ENCODE measurements at regions not wholly inside any gene's neighbourhood (a gene's known extent, or its start where the extent isn't known, plus 50 kb on each side); places are given as distances from the start of the nearest gene placed in this dataset.

- Histone ChIP-seq H3K27me3 (ENCODE audit: control insufficient read depth in 1 of 2, insufficient read depth in 2 of 2, low read length in 2 of 2) (no peaks in the 10 kb centered on the region), H3K4me3 (ENCODE audit: low read depth in 1 of 2, low read length in 2 of 2) (no peak overlapping the region), H3K4me1 (ENCODE audit: control insufficient read depth in 1 of 2, insufficient read depth in 2 of 2, low read length in 2 of 2) (no peaks in the 10 kb centered on the region), H3K9me3 (ENCODE audit: control insufficient read depth in 1 of 2, low read length in 2 of 2) (no peaks in the 10 kb centered on the region), H3K9ac (ENCODE audit: low read depth in 1 of 2, low read length in 2 of 2) (no peak overlapping the region), H3K36me3 (ENCODE audit: control insufficient read depth in 1 of 2, insufficient read depth in 2 of 2, low read length in 2 of 2) (no peaks in the 10 kb centered on the region), H3K27ac (ENCODE audit: low read depth, low read length) (no peak overlapping the region)
Observed at GRCh38 chr10:117669122-117669521, 126.6 kb downstream of the EMX2 start.

GRCh38 chr10:117670116-117670904 lies 127.8 kb downstream of the EMX2 start:
- H3K4me3 ChIP-seq (ENCODE audit: low read depth in 1 of 2, low read length in 2 of 2) = no peak overlapping the region
- H3K36me3 ChIP-seq (ENCODE audit: control insufficient read depth in 1 of 2, insufficient read depth in 2 of 2, low read length in 2 of 2) = no peaks in the 10 kb centered on the region
- no peaks in the 10 kb centered on the region for H3K27me3 ChIP-seq (ENCODE audit: control insufficient read depth in 1 of 2, insufficient read depth in 2 of 2, low read length in 2 of 2)
- no peaks in the 10 kb centered on the region for H3K9me3 ChIP-seq (ENCODE audit: control insufficient read depth in 1 of 2, low read length in 2 of 2)
- no peak overlapping the region for H3K9ac ChIP-seq (ENCODE audit: low read depth in 1 of 2, low read length in 2 of 2)
- H3K27ac ChIP-seq (ENCODE audit: low read depth, low read length) = no peak overlapping the region
- H3K4me1 ChIP-seq (ENCODE audit: control insufficient read depth in 1 of 2, insufficient read depth in 2 of 2, low read length in 2 of 2) = no peaks in the 10 kb centered on the region

GRCh38 chr10:117673230-117674010 lies 130.9 kb downstream of the EMX2 start:
- no peaks in the 10 kb centered on the region for H3K4me1 ChIP-seq (ENCODE audit: control insufficient read depth in 1 of 2, insufficient read depth in 2 of 2, low read length in 2 of 2)
- H3K27me3 ChIP-seq (ENCODE audit: control insufficient read depth in 1 of 2, insufficient read depth in 2 of 2, low read length in 2 of 2) = no peaks in the 10 kb centered on the region
- no peak overlapping the region for H3K9ac ChIP-seq (ENCODE audit: low read depth in 1 of 2, low read length in 2 of 2)
- no peak overlapping the region for H3K27ac ChIP-seq (ENCODE audit: low read depth, low read length)
- H3K9me3 ChIP-seq (ENCODE audit: control insufficient read depth in 1 of 2, low read length in 2 of 2) = no peaks in the 10 kb centered on the region
- no peaks in the 10 kb centered on the region for H3K36me3 ChIP-seq (ENCODE audit: control insufficient read depth in 1 of 2, insufficient read depth in 2 of 2, low read length in 2 of 2)
- H3K4me3 ChIP-seq (ENCODE audit: low read depth in 1 of 2, low read length in 2 of 2) = no peak overlapping the region

- Histone ChIP-seq H3K9me3 (ENCODE audit: control insufficient read depth in 1 of 2, low read length in 2 of 2) (no peaks in the 10 kb centered on the region), H3K4me1 (ENCODE audit: control insufficient read depth in 1 of 2, insufficient read depth in 2 of 2, low read length in 2 of 2) (no peaks in the 10 kb centered on the region), H3K9ac (ENCODE audit: low read depth in 1 of 2, low read length in 2 of 2) (no peak overlapping the region), H3K36me3 (ENCODE audit: control insufficient read depth in 1 of 2, insufficient read depth in 2 of 2, low read length in 2 of 2) (no peaks in the 10 kb centered on the region), H3K27me3 (ENCODE audit: control insufficient read depth in 1 of 2, insufficient read depth in 2 of 2, low read length in 2 of 2) (no peaks in the 10 kb centered on the region), H3K4me3 (ENCODE audit: low read depth in 1 of 2, low read length in 2 of 2) (no peak overlapping the region), H3K27ac (ENCODE audit: low read depth, low read length) (no peak overlapping the region)
Observed at GRCh38 chr10:117674201-117674600, 131.7 kb downstream of the EMX2 start.

GRCh38 chr10:117674646-117675045 lies 132.1 kb downstream of the EMX2 start:
- no peaks in the 10 kb centered on the region for H3K9me3 ChIP-seq (ENCODE audit: control insufficient read depth in 1 of 2, low read length in 2 of 2)
- H3K9ac ChIP-seq (ENCODE audit: low read depth in 1 of 2, low read length in 2 of 2) = no peak overlapping the region
- no peaks in the 10 kb centered on the region for H3K4me1 ChIP-seq (ENCODE audit: control insufficient read depth in 1 of 2, insufficient read depth in 2 of 2, low read length in 2 of 2)
- H3K4me3 ChIP-seq (ENCODE audit: low read depth in 1 of 2, low read length in 2 of 2) = no peak overlapping the region
- H3K27ac ChIP-seq (ENCODE audit: low read depth, low read length) = no peak overlapping the region
- no peaks in the 10 kb centered on the region for H3K27me3 ChIP-seq (ENCODE audit: control insufficient read depth in 1 of 2, insufficient read depth in 2 of 2, low read length in 2 of 2)
- no peaks in the 10 kb centered on the region for H3K36me3 ChIP-seq (ENCODE audit: control insufficient read depth in 1 of 2, insufficient read depth in 2 of 2, low read length in 2 of 2)

- Histone ChIP-seq H3K27me3 (ENCODE audit: control insufficient read depth in 1 of 2, insufficient read depth in 2 of 2, low read length in 2 of 2) (peaks cover 0 to 3% of the 10 kb centered on the region in 2 donors), H3K4me1 (ENCODE audit: control insufficient read depth in 1 of 2, insufficient read depth in 2 of 2, low read length in 2 of 2) (no peaks in the 10 kb centered on the region), H3K9ac (ENCODE audit: low read depth in 1 of 2, low read length in 2 of 2) (no peak overlapping the region), H3K9me3 (ENCODE audit: control insufficient read depth in 1 of 2, low read length in 2 of 2) (no peaks in the 10 kb centered on the region), H3K4me3 (ENCODE audit: low read depth in 1 of 2, low read length in 2 of 2) (no peak overlapping the region), H3K27ac (ENCODE audit: low read depth, low read length) (no peak overlapping the region), H3K36me3 (ENCODE audit: control insufficient read depth in 1 of 2, insufficient read depth in 2 of 2, low read length in 2 of 2) (no peaks in the 10 kb centered on the region)
Observed at GRCh38 chr10:117675514-117676055, 133.0 kb downstream of the EMX2 start.

GRCh38 chr10:117677239-117677638 lies 134.7 kb downstream of the EMX2 start:
- Histone ChIP-seq H3K4me3 (ENCODE audit: low read depth in 1 of 2, low read length in 2 of 2) (no peak overlapping the region), H3K4me1 (ENCODE audit: control insufficient read depth in 1 of 2, insufficient read depth in 2 of 2, low read length in 2 of 2) (no peaks in the 10 kb centered on the region), H3K36me3 (ENCODE audit: control insufficient read depth in 1 of 2, insufficient read depth in 2 of 2, low read length in 2 of 2) (no peaks in the 10 kb centered on the region), H3K27me3 (ENCODE audit: control insufficient read depth in 1 of 2, insufficient read depth in 2 of 2, low read length in 2 of 2) (peaks cover 0 to 3% of the 10 kb centered on the region in 2 donors), H3K27ac (ENCODE audit: low read depth, low read length) (no peak overlapping the region), H3K9ac (ENCODE audit: low read depth in 1 of 2, low read length in 2 of 2) (no peak overlapping the region), H3K9me3 (ENCODE audit: control insufficient read depth in 1 of 2, low read length in 2 of 2) (no peaks in the 10 kb centered on the region)

- Histone ChIP-seq H3K4me1 (ENCODE audit: control insufficient read depth in 1 of 2, insufficient read depth in 2 of 2, low read length in 2 of 2) (no peaks in the 10 kb centered on the region), H3K9me3 (ENCODE audit: control insufficient read depth in 1 of 2, low read length in 2 of 2) (no peaks in the 10 kb centered on the region), H3K27ac (ENCODE audit: low read depth, low read length) (no peak overlapping the region), H3K27me3 (ENCODE audit: control insufficient read depth in 1 of 2, insufficient read depth in 2 of 2, low read length in 2 of 2) (peaks cover 0 to 3% of the 10 kb centered on the region in 2 donors), H3K9ac (ENCODE audit: low read depth in 1 of 2, low read length in 2 of 2) (no peak overlapping the region), H3K4me3 (ENCODE audit: low read depth in 1 of 2, low read length in 2 of 2) (no peak overlapping the region), H3K36me3 (ENCODE audit: control insufficient read depth in 1 of 2, insufficient read depth in 2 of 2, low read length in 2 of 2) (no peaks in the 10 kb centered on the region)
Observed at GRCh38 chr10:117677890-117678500, 135.4 kb downstream of the EMX2 start.

- Histone ChIP-seq H3K4me3 (ENCODE audit: low read depth in 1 of 2, low read length in 2 of 2) (no peak overlapping the region), H3K9me3 (ENCODE audit: control insufficient read depth in 1 of 2, low read length in 2 of 2) (no peaks in the 10 kb centered on the region), H3K4me1 (ENCODE audit: control insufficient read depth in 1 of 2, insufficient read depth in 2 of 2, low read length in 2 of 2) (peaks cover 0 to 7% of the 10 kb centered on the region in 2 donors), H3K9ac (ENCODE audit: low read depth in 1 of 2, low read length in 2 of 2) (no peak overlapping the region), H3K27ac (ENCODE audit: low read depth, low read length) (no peak overlapping the region), H3K36me3 (ENCODE audit: control insufficient read depth in 1 of 2, insufficient read depth in 2 of 2, low read length in 2 of 2) (no peaks in the 10 kb centered on the region), H3K27me3 (ENCODE audit: control insufficient read depth in 1 of 2, insufficient read depth in 2 of 2, low read length in 2 of 2) (peaks cover 0 to 3% of the 10 kb centered on the region in 2 donors)
Observed at GRCh38 chr10:117680601-117681000, 138.1 kb downstream of the EMX2 start.

- Histone ChIP-seq H3K27ac (ENCODE audit: low read depth, low read length) (no peak overlapping the region), H3K27me3 (ENCODE audit: control insufficient read depth in 1 of 2, insufficient read depth in 2 of 2, low read length in 2 of 2) (peaks cover 0 to 4% of the 10 kb centered on the region in 2 donors), H3K4me1 (ENCODE audit: control insufficient read depth in 1 of 2, insufficient read depth in 2 of 2, low read length in 2 of 2) (peaks cover 0 to 7% of the 10 kb centered on the region in 2 donors), H3K9ac (ENCODE audit: low read depth in 1 of 2, low read length in 2 of 2) (no peak overlapping the region), H3K9me3 (ENCODE audit: control insufficient read depth in 1 of 2, low read length in 2 of 2) (no peaks in the 10 kb centered on the region), H3K36me3 (ENCODE audit: control insufficient read depth in 1 of 2, insufficient read depth in 2 of 2, low read length in 2 of 2) (no peaks in the 10 kb centered on the region), H3K4me3 (ENCODE audit: low read depth in 1 of 2, low read length in 2 of 2) (no peak overlapping the region)
Observed at GRCh38 chr10:117681104-117681503, 138.6 kb downstream of the EMX2 start.

All from duodenal mucosa (tissue), 2 donors.